Astrocyte (in vitro differentiated cells and primary cell): ENCODE measurements at regions not wholly inside any gene's neighbourhood (a gene's known extent, or its start where the extent isn't known, plus 50 kb on each side); places are given as distances from the start of the nearest gene placed in this dataset.

Experiments used
- DNase-seq: peaks from one replicate; pipeline ENCODE4 v3.0.0-alpha.2; 2010; ENCODE audit warnings: low read depth
- FAIRE-seq: peaks from 2 replicates; lab custom pipeline; 2011; peaks lifted over from hg19 to GRCh38; lab: Jason Lieb, UNC
- H2AFZ ChIP-seq: 2 replicates; pipeline ENCODE4 v1.6.0; 2012; ENCODE audit warnings: low read depth, low read length, inconsistent platforms
- H3K27ac ChIP-seq: 2 replicates; pipeline ENCODE4 v1.5.1; 2011; ENCODE audit warnings: low read depth, low read length, inconsistent platforms
- H3K27me3 ChIP-seq: 2 replicates; pipeline ENCODE4 v1.6.0; 2011; ENCODE audit warnings: low read length, inconsistent platforms; ENCODE audit not compliant: insufficient read depth
- H3K36me3 ChIP-seq: 2 replicates; pipeline ENCODE4 v1.5.1; 2011; ENCODE audit warnings: low read length, inconsistent platforms; ENCODE audit not compliant: insufficient read depth
- H3K4me1 ChIP-seq: 2 replicates; pipeline ENCODE4 v1.5.1; 2011; ENCODE audit warnings: low read length, inconsistent platforms; ENCODE audit not compliant: insufficient read depth
- H3K4me2 ChIP-seq: 2 replicates; pipeline ENCODE4 v1.6.0; 2012; ENCODE audit warnings: low read length, inconsistent platforms
- H3K4me3 ChIP-seq: 2 replicates; pipeline ENCODE4 v1.5.1; 2011; ENCODE audit warnings: low read depth, mild to moderate bottlenecking, low read length, inconsistent platforms; ENCODE audit not compliant: insufficient read depth
- H3K79me2 ChIP-seq: 2 replicates; pipeline ENCODE4 v1.6.0; 2012; ENCODE audit warnings: mild to moderate bottlenecking, low read length, inconsistent platforms; ENCODE audit not compliant: insufficient read depth
- H3K9ac ChIP-seq: 2 replicates; pipeline ENCODE4 v1.6.0; 2012; ENCODE audit warnings: mild to moderate bottlenecking, low read length, inconsistent platforms
- H3K9me3 ChIP-seq: 2 replicates; pipeline ENCODE4 v1.5.1; 2012; ENCODE audit warnings: low read depth, mild to moderate bottlenecking, low read length, inconsistent platforms; ENCODE audit not compliant: insufficient read depth
- H4K20me1 ChIP-seq: 2 replicates; pipeline ENCODE4 v1.6.0; 2012; ENCODE audit warnings: low read length, inconsistent platforms; ENCODE audit not compliant: insufficient read depth
- H3K27ac Mint-ChIP-seq: one replicate; pipeline ENCODE4 v1.8.0; 2021; ENCODE audit warnings: mild to moderate bottlenecking, mixed read lengths; ENCODE audit not compliant: unreplicated experiment
- H3K27me3 Mint-ChIP-seq: one replicate; pipeline ENCODE4 v1.8.0; 2021; ENCODE audit warnings: low read depth, mixed read lengths; ENCODE audit not compliant: unreplicated experiment
- H3K36me3 Mint-ChIP-seq: one replicate; pipeline ENCODE4 v1.8.0; 2021; ENCODE audit warnings: low read depth, mixed read lengths; ENCODE audit not compliant: unreplicated experiment
- H3K4me1 Mint-ChIP-seq: one replicate; pipeline ENCODE4 v1.8.0; 2021; ENCODE audit warnings: low read depth, mixed read lengths; ENCODE audit not compliant: unreplicated experiment
- H3K4me3 Mint-ChIP-seq: one replicate; pipeline ENCODE4 v1.8.0; 2021; ENCODE audit warnings: mild to moderate bottlenecking, moderate library complexity, mixed read lengths; ENCODE audit not compliant: unreplicated experiment
- H3K9me3 Mint-ChIP-seq: one replicate; pipeline ENCODE4 v1.8.0; 2021; ENCODE audit warnings: mild to moderate bottlenecking, mixed read lengths; ENCODE audit not compliant: unreplicated experiment
- EZH2 ChIP-seq: IDR thresholded peaks from 2 replicates; pipeline ENCODE4 v1.6.1; 2012; ENCODE audit warnings: mild to moderate bottlenecking, low read length, inconsistent platforms; ENCODE audit not compliant: insufficient read depth
- TF ChIP-seq, protein P1 (sequence below): IDR thresholded peaks from 2 replicates; pipeline ENCODE4 v1.5.1; 2011; ENCODE audit warnings: low read depth, mild to moderate bottlenecking, inconsistent platforms, low read length, moderate library complexity; ENCODE audit not compliant: insufficient read depth

DNA sequence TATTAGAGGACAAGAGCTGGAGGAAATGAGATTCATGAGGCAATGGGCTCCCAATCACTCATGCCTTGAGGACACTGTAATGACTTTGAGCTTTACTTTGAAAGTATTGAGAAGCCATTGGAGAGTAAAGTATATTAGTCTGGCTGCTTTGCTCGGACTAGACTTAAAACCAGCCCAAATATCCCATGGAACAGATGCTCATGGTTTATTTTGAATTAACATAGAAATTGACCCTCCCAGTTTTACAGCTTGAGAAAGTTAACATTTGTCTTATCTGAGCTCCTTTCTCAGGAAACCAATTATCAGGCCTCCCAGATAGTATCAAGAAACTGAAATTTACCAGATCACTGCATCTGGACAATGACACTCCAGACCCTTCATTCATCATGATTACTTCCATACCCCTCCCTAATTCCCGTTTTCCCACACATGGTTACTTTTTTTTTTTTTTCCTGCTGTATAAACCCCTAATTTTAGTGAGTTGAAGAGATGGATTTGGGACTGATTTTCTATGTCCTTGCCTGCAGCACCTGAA is 270.8 kb upstream of the SMIM30 start:
- H3K27ac Mint-ChIP-seq = no peak overlapping the region
- peaks cover 15% of the 10 kb centered on the region for H3K9me3 Mint-ChIP-seq

DNA sequence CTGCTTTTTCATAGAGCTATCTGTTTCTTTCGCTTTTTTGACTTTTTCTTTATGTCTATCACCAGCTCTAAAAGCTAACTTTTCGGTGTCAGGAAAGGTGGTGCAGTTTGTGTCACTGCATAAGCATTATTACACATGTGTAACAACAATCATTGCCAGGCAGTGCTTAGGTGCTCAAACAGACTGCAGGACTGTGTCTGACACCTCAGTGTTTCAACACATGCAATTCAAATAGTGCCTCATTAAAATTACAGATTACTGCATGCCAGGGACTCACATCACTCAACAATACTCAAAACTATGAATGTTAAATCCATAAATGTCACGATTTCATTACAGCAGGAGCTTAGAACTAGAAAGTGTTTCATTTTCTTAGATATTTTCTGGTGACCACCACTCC is 265.3 kb upstream of the SMIM30 start:
- no peaks in the 10 kb centered on the region for H3K4me1 ChIP-seq
- H4K20me1 ChIP-seq = no peaks in the 10 kb centered on the region
- FAIRE-seq (no peak), DNase-seq (no peak)
- H3K9me3 ChIP-seq = no peaks in the 10 kb centered on the region
- no peaks in the 10 kb centered on the region for H3K79me2 ChIP-seq
- H3K4me3 ChIP-seq = no peak overlapping the region
- no peak for TF ChIP-seq EZH2
- TF ChIP-seq, protein P1, sequence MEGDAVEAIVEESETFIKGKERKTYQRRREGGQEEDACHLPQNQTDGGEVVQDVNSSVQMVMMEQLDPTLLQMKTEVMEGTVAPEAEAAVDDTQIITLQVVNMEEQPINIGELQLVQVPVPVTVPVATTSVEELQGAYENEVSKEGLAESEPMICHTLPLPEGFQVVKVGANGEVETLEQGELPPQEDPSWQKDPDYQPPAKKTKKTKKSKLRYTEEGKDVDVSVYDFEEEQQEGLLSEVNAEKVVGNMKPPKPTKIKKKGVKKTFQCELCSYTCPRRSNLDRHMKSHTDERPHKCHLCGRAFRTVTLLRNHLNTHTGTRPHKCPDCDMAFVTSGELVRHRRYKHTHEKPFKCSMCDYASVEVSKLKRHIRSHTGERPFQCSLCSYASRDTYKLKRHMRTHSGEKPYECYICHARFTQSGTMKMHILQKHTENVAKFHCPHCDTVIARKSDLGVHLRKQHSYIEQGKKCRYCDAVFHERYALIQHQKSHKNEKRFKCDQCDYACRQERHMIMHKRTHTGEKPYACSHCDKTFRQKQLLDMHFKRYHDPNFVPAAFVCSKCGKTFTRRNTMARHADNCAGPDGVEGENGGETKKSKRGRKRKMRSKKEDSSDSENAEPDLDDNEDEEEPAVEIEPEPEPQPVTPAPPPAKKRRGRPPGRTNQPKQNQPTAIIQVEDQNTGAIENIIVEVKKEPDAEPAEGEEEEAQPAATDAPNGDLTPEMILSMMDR = no peak
- no peak overlapping the region for H3K4me2 ChIP-seq
- H3K9ac ChIP-seq = no peak overlapping the region
- no peak overlapping the region for H3K27ac ChIP-seq
- Mint-ChIP-seq H3K9me3 (no peaks in the 10 kb centered on the region), H3K27ac (no peak overlapping the region), H3K4me1 (peaks cover 2% of the 10 kb centered on the region), H3K27me3 (peaks cover 2% of the 10 kb centered on the region), H3K36me3 (no peaks in the 10 kb centered on the region), H3K4me3 (no peak overlapping the region)
- H3K36me3 ChIP-seq = no peaks in the 10 kb centered on the region
- H3K27me3 ChIP-seq = no peaks in the 10 kb centered on the region
- no peak overlapping the region for H2AFZ ChIP-seq

More for the DNA sequence above, 270.8 kb upstream of the SMIM30 start:
- no peak overlapping the region for H2AFZ ChIP-seq
- DNase-seq = no peak
- no peak overlapping the region for H3K9ac ChIP-seq
- no peaks in the 10 kb centered on the region for H4K20me1 ChIP-seq
- no peak for FAIRE-seq
- H3K4me2 ChIP-seq = no peak overlapping the region
- no peak for TF ChIP-seq EZH2
- TF ChIP-seq, protein P1 = no peak
- H3K27me3 ChIP-seq = no peaks in the 10 kb centered on the region
- H3K4me1 Mint-ChIP-seq = no peaks in the 10 kb centered on the region
- H3K27ac ChIP-seq = no peak overlapping the region
- H3K9me3 ChIP-seq = no peaks in the 10 kb centered on the region
- no peak overlapping the region for H3K4me3 ChIP-seq
- no peaks in the 10 kb centered on the region for H3K4me1 ChIP-seq
- H3K27me3 Mint-ChIP-seq = no peaks in the 10 kb centered on the region
- no peaks in the 10 kb centered on the region for H3K36me3 ChIP-seq
- H3K4me3 Mint-ChIP-seq = no peak overlapping the region
- H3K36me3 Mint-ChIP-seq = no peaks in the 10 kb centered on the region
- H3K79me2 ChIP-seq = no peaks in the 10 kb centered on the region

DNA sequence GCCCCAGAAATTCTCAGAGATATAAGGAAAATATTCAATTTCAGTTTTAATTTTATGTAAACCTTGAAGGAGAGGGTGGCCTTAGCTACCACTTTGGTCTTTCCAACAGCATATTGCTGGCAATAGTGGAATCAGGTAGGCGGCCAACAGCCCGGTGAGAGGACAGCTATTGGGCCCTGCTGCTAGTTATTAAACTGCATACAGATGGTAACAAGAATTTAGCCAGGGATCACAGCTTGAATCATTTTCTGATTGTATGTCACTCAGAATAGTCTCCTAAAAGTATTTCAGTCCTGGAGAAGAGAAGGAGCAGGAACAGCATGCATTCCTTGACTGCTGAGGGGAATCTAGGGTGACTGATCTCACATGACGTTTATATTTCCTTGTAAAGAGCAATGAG is 261.4 kb upstream of the SMIM30 start:
- Histone ChIP-seq H3K27ac (no peak overlapping the region), H3K27me3 (no peaks in the 10 kb centered on the region), H3K4me1 (no peaks in the 10 kb centered on the region), H3K36me3 (no peaks in the 10 kb centered on the region), H3K9ac (no peak overlapping the region), H2AFZ (no peak overlapping the region), H3K4me3 (no peak overlapping the region), H3K4me2 (no peak overlapping the region), H3K9me3 (no peaks in the 10 kb centered on the region), H3K79me2 (no peaks in the 10 kb centered on the region), H4K20me1 (no peaks in the 10 kb centered on the region)
- H3K4me1 Mint-ChIP-seq = peaks cover 2% of the 10 kb centered on the region
- peaks cover 7% of the 10 kb centered on the region for H3K27me3 Mint-ChIP-seq
- no peaks in the 10 kb centered on the region for H3K9me3 Mint-ChIP-seq
- DNase-seq (no peak), FAIRE-seq (no peak)
- no peak overlapping the region for H3K4me3 Mint-ChIP-seq
- TF ChIP-seq, protein P1 = no peak
- TF ChIP-seq EZH2 = no peak
- H3K36me3 Mint-ChIP-seq = no peaks in the 10 kb centered on the region
- H3K27ac Mint-ChIP-seq = no peak overlapping the region
